Dermis blood vessel endothelial cell (primary cell): ENCODE measurements at regions not wholly inside any gene's neighbourhood (a gene's known extent, or its start where the extent isn't known, plus 50 kb on each side); places are given as distances from the start of the nearest gene placed in this dataset.
"Not testable (repeated sequence)": the region's sequence is repeated elsewhere in the genome, so short reads cannot be mapped to it uniquely, and the experiment has no call there.

Experiments used
- DNase-seq: peaks from one replicate; pipeline ENCODE4 v3.0.0; 2010

- DNase-seq = no peak
Observed at GRCh38 chr6:133802861-133803260, 86.1 kb upstream of the TCF21 start.

DNA sequence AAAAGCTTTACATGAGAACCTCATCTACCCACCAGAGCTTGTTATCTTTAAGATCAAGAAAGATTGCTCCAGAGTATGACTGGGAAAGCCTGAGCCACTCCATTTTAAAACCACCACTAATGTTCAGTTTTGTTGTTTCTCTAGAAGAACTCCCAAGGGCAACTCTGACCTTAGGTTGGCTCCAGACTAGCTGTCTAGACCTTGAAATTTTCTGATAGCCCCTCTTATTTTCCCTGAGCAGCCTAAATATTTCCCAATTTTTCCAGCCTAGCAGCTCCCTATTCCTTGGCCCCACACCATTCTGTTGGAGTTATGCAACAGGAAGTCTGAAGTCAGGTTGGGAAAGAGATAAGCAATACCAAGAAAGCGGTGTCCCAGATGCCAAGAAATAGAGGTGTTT is 84.6 kb upstream of the TCF21 start:
- no peak for DNase-seq

DNA sequence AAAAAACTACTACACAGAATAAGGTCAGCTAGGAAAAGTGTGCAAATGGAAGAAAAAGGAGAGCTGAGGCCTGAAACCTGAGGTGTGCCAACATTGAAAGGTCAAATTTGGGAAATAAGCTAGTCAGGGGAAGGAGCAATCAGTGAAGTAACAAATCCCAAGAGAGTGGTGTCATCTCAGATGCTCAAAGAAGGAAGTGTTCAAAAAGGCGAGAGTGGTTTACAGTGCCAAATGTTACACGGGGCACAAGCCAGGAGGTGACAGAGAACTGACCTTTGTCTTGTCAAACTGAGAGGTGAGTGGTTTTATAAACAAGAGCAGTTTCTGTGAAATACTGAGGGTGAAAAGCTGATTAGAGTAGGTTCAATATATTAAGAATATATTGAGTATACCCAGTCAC is 83.0 kb upstream of the TCF21 start:
- DNase-seq = no peak

GRCh38 chr6:133806382-133807140 is 82.4 kb upstream of the TCF21 start:
- no peak for DNase-seq

DNA sequence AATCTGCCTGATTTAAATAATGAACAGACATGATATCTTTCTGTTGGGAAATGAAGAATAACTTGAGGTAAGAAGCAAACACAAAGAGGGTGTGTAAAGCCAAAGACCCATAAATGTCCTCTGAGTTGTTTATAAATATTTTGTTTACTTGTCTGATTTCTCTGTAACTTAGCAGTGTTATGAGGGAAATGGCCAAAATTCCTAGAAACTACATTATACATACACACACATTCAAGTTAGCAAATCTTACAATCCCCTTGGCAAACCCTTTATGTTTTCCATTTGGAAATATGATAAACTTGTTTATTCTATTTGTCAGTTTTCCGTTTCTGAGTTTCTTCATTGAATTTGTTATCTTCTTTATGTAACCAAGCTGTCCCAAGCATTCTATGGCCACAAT is 81.4 kb upstream of the TCF21 start:
- DNase-seq = no peak

GRCh38 chr6:133809406-133809805 is 79.5 kb upstream of the TCF21 start:
- no peak for DNase-seq

- DNase-seq = no peak
Observed at GRCh38 chr6:133811557-133811956, 77.4 kb upstream of the TCF21 start.

GRCh38 chr6:133812446-133812845 is 76.5 kb upstream of the TCF21 start:
- not testable (repeated sequence) for DNase-seq

GRCh38 chr6:133814238-133814637 is 74.7 kb upstream of the TCF21 start:
- no peak for DNase-seq

- no peak for DNase-seq
Observed at GRCh38 chr6:133814797-133815196, 74.1 kb upstream of the TCF21 start.

DNA sequence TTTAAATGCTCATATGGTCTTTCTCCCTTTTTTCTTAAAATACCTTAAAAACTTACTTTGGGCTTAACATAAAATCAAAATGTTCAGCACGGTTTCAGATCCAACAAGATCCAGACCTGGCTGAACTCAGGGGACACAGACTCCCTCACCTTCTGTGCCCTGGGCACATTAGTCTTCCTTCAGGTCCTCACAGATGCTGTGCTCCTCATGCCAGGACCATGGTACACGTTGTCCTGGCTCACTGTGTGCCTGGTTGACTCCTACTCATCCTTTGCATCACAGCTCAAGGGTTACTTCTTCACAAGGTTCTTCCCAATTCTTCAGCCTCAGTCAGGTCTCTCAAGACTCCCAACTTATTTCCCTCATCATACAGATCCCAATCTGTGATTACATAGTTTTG is 73.6 kb upstream of the TCF21 start:
- DNase-seq = no peak

DNA sequence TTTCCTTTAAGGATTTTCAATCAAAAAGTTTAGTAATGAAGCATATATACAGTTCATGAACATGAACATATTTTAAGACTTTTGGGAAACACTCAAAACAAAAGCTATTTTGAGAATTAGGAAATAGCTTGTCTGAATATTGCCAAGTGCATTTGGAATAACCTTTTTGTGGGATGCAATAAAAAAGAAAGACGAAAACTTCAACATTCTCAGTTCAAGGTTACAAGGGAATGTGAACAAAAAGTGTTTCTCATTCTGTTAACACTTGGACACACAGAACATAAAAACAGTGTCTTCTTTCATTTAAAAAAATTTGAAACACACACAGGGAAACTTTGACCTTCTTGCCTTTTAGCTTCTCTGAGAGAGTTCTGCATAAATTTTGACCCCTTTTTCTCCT is 72.7 kb upstream of the TCF21 start:
- DNase-seq = no peak

DNA sequence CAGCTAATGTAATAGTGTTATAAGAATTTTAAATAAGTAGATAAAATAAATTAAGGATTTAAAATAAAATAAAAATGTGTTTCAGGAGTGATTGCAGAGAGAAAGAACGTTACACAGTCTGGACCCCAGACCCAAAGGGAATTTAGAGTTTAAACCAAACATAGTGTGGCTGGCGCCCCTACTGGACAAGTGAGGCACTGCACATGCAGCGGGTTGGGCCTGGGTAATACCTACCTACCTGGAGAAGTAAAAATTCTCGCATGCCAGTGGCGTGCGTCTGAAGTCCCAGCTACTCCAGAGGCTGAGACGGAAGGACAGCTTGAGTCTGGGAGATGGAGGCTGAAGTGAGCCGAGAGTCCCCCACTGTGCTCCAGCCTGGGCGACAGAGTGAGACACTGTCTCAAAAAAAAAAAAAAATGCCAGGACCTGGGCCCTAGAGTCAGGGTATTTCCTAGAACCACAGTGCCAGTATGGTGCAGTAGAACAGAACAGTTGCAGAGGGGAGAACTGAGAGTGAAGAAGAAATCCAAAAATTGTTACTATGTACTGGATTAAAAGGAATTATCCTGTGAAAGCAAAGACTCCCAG is 71.4 kb upstream of the TCF21 start:
- peak; percentile 28 for DNase-seq

GRCh38 chr6:133818320-133818719 is 70.6 kb upstream of the TCF21 start:
- DNase-seq = no peak

DNA sequence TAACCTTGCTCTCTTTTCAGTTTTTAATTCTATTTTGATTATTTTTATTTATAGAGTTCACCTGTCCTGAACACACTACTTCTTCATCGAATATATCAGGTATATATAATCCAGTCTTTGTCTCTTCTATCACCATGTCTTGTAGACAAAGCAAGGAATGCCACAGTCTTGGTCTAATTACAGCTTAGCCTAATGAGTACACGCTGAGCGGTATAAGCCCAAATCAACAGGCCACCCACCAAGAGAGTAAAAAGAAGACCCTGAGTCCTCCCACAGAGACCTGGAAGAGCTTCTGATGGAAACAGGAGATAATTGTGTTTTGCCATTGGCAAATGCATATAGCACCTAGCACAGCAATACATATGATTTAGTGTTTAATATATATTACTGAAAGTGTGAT is 68.7 kb upstream of the TCF21 start:
- DNase-seq = no peak

- DNase-seq = no peak
Observed at GRCh38 chr6:133827766-133828165, 61.1 kb upstream of the TCF21 start.

- no peak for DNase-seq
Observed at GRCh38 chr6:133833949-133834359, 55.0 kb upstream of the TCF21 start.

DNA sequence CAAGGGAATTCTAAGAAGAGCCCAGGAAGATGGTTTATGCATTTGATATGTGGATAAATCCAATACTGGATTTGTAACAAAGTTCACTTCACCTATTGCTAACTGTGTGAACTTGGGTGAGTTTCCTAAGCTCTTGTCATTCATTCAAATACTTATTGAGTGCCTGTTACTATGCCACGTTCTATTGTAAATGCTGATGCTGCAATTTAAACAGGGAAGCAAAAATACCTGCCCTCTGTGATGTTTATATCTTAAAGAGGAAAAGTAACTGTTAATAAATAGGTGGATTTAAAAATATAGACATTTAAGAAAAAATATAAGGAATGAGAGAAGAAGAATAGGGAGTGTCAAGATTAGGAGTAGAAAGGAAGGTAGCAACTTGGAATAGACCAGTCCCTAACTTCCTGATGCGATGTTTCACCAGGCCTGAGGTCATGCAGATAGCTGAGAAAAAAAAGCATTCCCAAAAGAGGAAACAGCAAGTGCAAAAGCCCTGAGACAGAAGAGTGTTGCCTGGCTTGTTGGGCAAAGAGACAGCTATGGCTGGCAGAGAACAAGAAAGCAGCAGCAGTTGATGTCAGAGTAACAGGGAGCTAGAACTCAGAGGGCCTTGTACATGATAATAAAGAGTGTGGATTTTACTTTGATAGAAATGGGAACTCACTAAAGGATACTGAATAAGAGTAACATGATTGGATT is 54.3 kb upstream of the TCF21 start:
- DNase-seq = no peak

DNA sequence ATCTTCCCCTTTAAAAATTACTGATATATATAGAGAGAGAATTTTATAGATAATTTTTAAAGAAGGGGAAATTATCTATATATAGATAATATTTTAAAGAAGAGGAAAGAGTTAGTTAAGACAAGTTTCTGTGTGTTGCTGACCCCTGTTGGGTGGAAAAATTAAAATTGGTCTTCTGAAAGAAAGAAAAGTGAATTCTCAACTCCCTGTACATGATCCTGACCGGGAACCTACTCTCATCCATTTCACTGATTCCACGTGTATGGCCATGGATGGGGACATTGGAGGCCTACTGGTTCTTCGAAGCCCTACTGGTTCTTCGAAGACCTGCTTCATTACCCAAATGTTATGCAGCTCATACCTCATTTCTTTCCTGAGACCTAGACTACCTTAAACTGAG is 53.0 kb upstream of the TCF21 start:
- no peak for DNase-seq

- peak; percentile 62 for DNase-seq
Observed at GRCh38 chr6:133837801-133838349, 51.0 kb upstream of the TCF21 start.
